GM12873 (cell line): ENCODE measurements at regions not wholly inside any gene's neighbourhood (a gene's known extent, or its start where the extent isn't known, plus 50 kb on each side); places are given as distances from the start of the nearest gene placed in this dataset.

Experiments
- CTCF ChIP-seq: IDR thresholded peaks from 2 replicates; pipeline ENCODE4 v1.5.1; 2012; ENCODE audit warnings: low read depth, mild to moderate bottlenecking, moderate library complexity, low read length, control low read depth; ENCODE audit not compliant: insufficient read depth; ENCODE audit errors: missing control alignments

- no peak for TF ChIP-seq CTCF
Measured at GRCh38 chr1:83060651-83061390, 938.1 kb downstream of the TTLL7 start.

GRCh38 chr1:83060221-83060620 lies 938.7 kb downstream of the TTLL7 start:
- no peak for TF ChIP-seq CTCF

- no peak for TF ChIP-seq CTCF
Measured at GRCh38 chr1:83058327-83058726, 940.6 kb downstream of the TTLL7 start.

- TF ChIP-seq CTCF: no peak
Measured at GRCh38 chr1:83055391-83056170, 943.4 kb downstream of the TTLL7 start.

- TF ChIP-seq CTCF: no peak
Measured at GRCh38 chr1:83053446-83053845, 945.5 kb downstream of the TTLL7 start.

GRCh38 chr1:83052865-83053264 lies 946.1 kb downstream of the TTLL7 start:
- no peak for TF ChIP-seq CTCF

- no peak for TF ChIP-seq CTCF
Measured at GRCh38 chr1:83043244-83043643, 955.7 kb downstream of the TTLL7 start.
